ENCODE measurements at regions not wholly inside any gene's neighbourhood (a gene's known extent, or its start where the extent isn't known, plus 50 kb on each side); places are given as distances from the start of the nearest gene placed in this dataset.
A peak's percentile ranks its signal among the peaks of the same experiment; 100 is the strongest.

- DNase-seq (ENCODE audit: insufficient read length, low spot score, missing footprints) = peak; percentile 2
- Histone ChIP-seq H3K4me3 (ENCODE audit: insufficient read depth, low read length) (no peak overlapping the region), H3K9me3 (ENCODE audit: low read depth, low read length) (peaks cover 4% of the 10 kb centered on the region), H4K20me1 (ENCODE audit: insufficient read depth, low read length) (no peaks in the 10 kb centered on the region), H3K27me3 (ENCODE audit: insufficient read depth, low read length) (no peaks in the 10 kb centered on the region), H3K4me1 (ENCODE audit: insufficient read depth, low read length) (no peaks in the 10 kb centered on the region), H3K79me2 (ENCODE audit: insufficient read depth, low read length) (no peaks in the 10 kb centered on the region), H3K36me3 (ENCODE audit: insufficient read depth, low read length) (no peaks in the 10 kb centered on the region), H3K27ac (ENCODE audit: low read depth, low read length) (no peak overlapping the region), H3K4me2 (ENCODE audit: insufficient read depth, low read length) (no peak overlapping the region), H2AFZ (ENCODE audit: low read length) (no peak overlapping the region)
- no peak for TF ChIP-seq CTCF (IDR thresholded peaks at IDR 0.05; ENCODE audit: extremely low read depth, low read depth, low read length)
Observed at GRCh38 chr12:73181244-73181643, 909.1 kb downstream of the TRHDE start.

GRCh38 chr12:73185403-73185802 is 913.2 kb downstream of the TRHDE start:
- H3K27ac ChIP-seq (ENCODE audit: low read depth, low read length) = no peak overlapping the region
- no peak overlapping the region for H2AFZ ChIP-seq (ENCODE audit: low read length)
- no peak overlapping the region for H3K4me3 ChIP-seq (ENCODE audit: insufficient read depth, low read length)
- H3K27me3 ChIP-seq (ENCODE audit: insufficient read depth, low read length) = no peaks in the 10 kb centered on the region
- no peak for DNase-seq (ENCODE audit: insufficient read length, low spot score, missing footprints)
- no peak overlapping the region for H3K4me2 ChIP-seq (ENCODE audit: insufficient read depth, low read length)
- peaks cover 7% of the 10 kb centered on the region for H3K9me3 ChIP-seq (ENCODE audit: low read depth, low read length)
- H4K20me1 ChIP-seq (ENCODE audit: insufficient read depth, low read length) = no peaks in the 10 kb centered on the region
- no peak for TF ChIP-seq CTCF (IDR thresholded peaks at IDR 0.05; ENCODE audit: extremely low read depth, low read depth, low read length)
- no peaks in the 10 kb centered on the region for H3K79me2 ChIP-seq (ENCODE audit: insufficient read depth, low read length)
- H3K36me3 ChIP-seq (ENCODE audit: insufficient read depth, low read length) = no peaks in the 10 kb centered on the region
- H3K4me1 ChIP-seq (ENCODE audit: insufficient read depth, low read length) = no peaks in the 10 kb centered on the region

- no peak overlapping the region for H2AFZ ChIP-seq (ENCODE audit: low read length)
- TF ChIP-seq CTCF (IDR thresholded peaks at IDR 0.05; ENCODE audit: extremely low read depth, low read depth, low read length) = no peak
- no peaks in the 10 kb centered on the region for H3K36me3 ChIP-seq (ENCODE audit: insufficient read depth, low read length)
- no peak overlapping the region for H3K4me3 ChIP-seq (ENCODE audit: insufficient read depth, low read length)
- no peaks in the 10 kb centered on the region for H3K79me2 ChIP-seq (ENCODE audit: insufficient read depth, low read length)
- no peak overlapping the region for H3K27ac ChIP-seq (ENCODE audit: low read depth, low read length)
- no peaks in the 10 kb centered on the region for H4K20me1 ChIP-seq (ENCODE audit: insufficient read depth, low read length)
- H3K27me3 ChIP-seq (ENCODE audit: insufficient read depth, low read length) = no peaks in the 10 kb centered on the region
- H3K9me3 ChIP-seq (ENCODE audit: low read depth, low read length) = peaks cover 7% of the 10 kb centered on the region
- DNase-seq (ENCODE audit: insufficient read length, low spot score, missing footprints) = no peak
- H3K4me1 ChIP-seq (ENCODE audit: insufficient read depth, low read length) = no peaks in the 10 kb centered on the region
- no peak overlapping the region for H3K4me2 ChIP-seq (ENCODE audit: insufficient read depth, low read length)
Observed at GRCh38 chr12:73186272-73186671, 914.1 kb downstream of the TRHDE start.

- Histone ChIP-seq H2AFZ (ENCODE audit: low read length) (no peak overlapping the region), H3K9me3 (ENCODE audit: low read depth, low read length) (peaks cover 7% of the 10 kb centered on the region), H3K27ac (ENCODE audit: low read depth, low read length) (no peak overlapping the region), H3K27me3 (ENCODE audit: insufficient read depth, low read length) (no peaks in the 10 kb centered on the region), H3K4me1 (ENCODE audit: insufficient read depth, low read length) (no peaks in the 10 kb centered on the region), H4K20me1 (ENCODE audit: insufficient read depth, low read length) (no peaks in the 10 kb centered on the region), H3K4me2 (ENCODE audit: insufficient read depth, low read length) (no peak overlapping the region), H3K36me3 (ENCODE audit: insufficient read depth, low read length) (no peaks in the 10 kb centered on the region), H3K79me2 (ENCODE audit: insufficient read depth, low read length) (no peaks in the 10 kb centered on the region), H3K4me3 (ENCODE audit: insufficient read depth, low read length) (no peak overlapping the region)
- no peak for DNase-seq (ENCODE audit: insufficient read length, low spot score, missing footprints)
- TF ChIP-seq CTCF (IDR thresholded peaks at IDR 0.05; ENCODE audit: extremely low read depth, low read depth, low read length) = no peak
Observed at GRCh38 chr12:73187765-73188164, 915.6 kb downstream of the TRHDE start.

Measured in osteoblast (primary cell).